SK-N-SH treated with all-trans-retinoic acid at 6 μM for 48 hours (cell line): ENCODE measurements at regions not wholly inside any gene's neighbourhood (a gene's known extent, or its start where the extent isn't known, plus 50 kb on each side); places are given as distances from the start of the nearest gene placed in this dataset.

Source experiments
- ATAC-seq: fragments of 200-7000 bp; cut with Tn5 transposase; 3 replicates; pipeline ENCODE4 v1.9.1; 2020; ENCODE audit warnings: mild to moderate bottlenecking, moderate library complexity
- ARNTL ChIP-seq: fragments of 450-650 bp; formaldehyde crosslinking; IDR thresholded peaks from 2 replicates; pipeline ENCODE4 v1.5.0; 2020; ENCODE audit warnings: low read depth, mild to moderate bottlenecking, moderate library complexity, borderline replicate concordance
- BACH2 ChIP-seq: fragments of 250-450 bp; sonication (Bioruptor Pico); IDR thresholded peaks from 2 replicates; pipeline ENCODE4 v1.9.0; 2021; ENCODE audit warnings: mild to moderate bottlenecking, borderline replicate concordance
- CREB5 ChIP-seq: fragments of 250-450 bp; sonication (Bioruptor Pico); IDR thresholded peaks from 2 replicates; pipeline ENCODE4 v1.5.1; 2020; ENCODE audit warnings: low read depth, mild to moderate bottlenecking, moderate library complexity
- CSDC2 ChIP-seq: fragments of 250-450 bp; sonication (Bioruptor Pico); IDR thresholded peaks from 2 replicates; pipeline ENCODE4 v1.5.0; 2020; ENCODE audit warnings: mild to moderate bottlenecking, moderate library complexity
- CSRNP3 ChIP-seq: fragments of 250-450 bp; sonication (Bioruptor Pico); IDR thresholded peaks from 2 replicates; pipeline ENCODE4 v1.5.1; 2021; ENCODE audit warnings: mild to moderate bottlenecking, moderate library complexity
- ESRRG ChIP-seq: fragments of 250-450 bp; sonication (Bioruptor Pico); IDR thresholded peaks from 2 replicates; pipeline ENCODE4 v1.6.1; 2021; ENCODE audit warnings: mild to moderate bottlenecking
- GLIS3 ChIP-seq: fragments of 250-450 bp; sonication (Bioruptor Pico); IDR thresholded peaks from 2 replicates; pipeline ENCODE4 v1.5.0; 2020; ENCODE audit warnings: mild to moderate bottlenecking, moderate library complexity
- ISL1 ChIP-seq: fragments of 250-450 bp; sonication (Bioruptor Pico); IDR thresholded peaks from 2 replicates; pipeline ENCODE4 v2.1.2; 2022; ENCODE audit warnings: mild to moderate bottlenecking, moderate library complexity
- PPARA ChIP-seq: fragments of 250-450 bp; sonication (Bioruptor Pico); IDR thresholded peaks from 2 replicates; pipeline ENCODE4 v1.5.0; 2020; ENCODE audit warnings: mild to moderate bottlenecking, borderline replicate concordance
- RARB ChIP-seq: fragments of 250-450 bp; sonication (Bioruptor Pico); IDR thresholded peaks from 2 replicates; pipeline ENCODE4 v1.8.0; 2021; ENCODE audit warnings: mild to moderate bottlenecking, moderate library complexity
- SNAI2 ChIP-seq: fragments of 250-450 bp; sonication (Bioruptor Pico); IDR thresholded peaks from 2 replicates; pipeline ENCODE4 v1.5.0; 2020; ENCODE audit warnings: mild to moderate bottlenecking, moderate library complexity
- TCF4 ChIP-seq: fragments of 250-450 bp; sonication (Bioruptor Pico); IDR thresholded peaks from 2 replicates; pipeline ENCODE4 v1.8.0; 2021; ENCODE audit warnings: mild to moderate bottlenecking, moderate library complexity, borderline replicate concordance
- TOX ChIP-seq: fragments of 250-450 bp; sonication (Bioruptor Pico); IDR thresholded peaks from 2 replicates; pipeline ENCODE4 v1.8.0; 2021; ENCODE audit warnings: mild to moderate bottlenecking, moderate library complexity, borderline replicate concordance
- ZC3H10 ChIP-seq: fragments of 250-450 bp; sonication (Bioruptor Pico); IDR thresholded peaks from 2 replicates; pipeline ENCODE4 v1.5.1; 2021; ENCODE audit warnings: mild to moderate bottlenecking, moderate library complexity
- ZFP3 ChIP-seq: fragments of 250-450 bp; sonication (Bioruptor Pico); IDR thresholded peaks from 2 replicates; pipeline ENCODE4 v1.5.0; 2020; ENCODE audit warnings: mild to moderate bottlenecking, moderate library complexity
- ZFP30 ChIP-seq: fragments of 450-650 bp; formaldehyde crosslinking; IDR thresholded peaks from 2 replicates; pipeline ENCODE4 v1.5.0; 2022; ENCODE audit warnings: mild to moderate bottlenecking, moderate library complexity
- ZNF565 ChIP-seq: fragments of 450-650 bp; formaldehyde crosslinking; conservative IDR thresholded peaks from 2 replicates; pipeline ENCODE4 v1.5.0; 2020; ENCODE audit warnings: low read depth, mild to moderate bottlenecking, moderate library complexity
- ZNF70 ChIP-seq: fragments of 450-650 bp; formaldehyde crosslinking; IDR thresholded peaks from 2 replicates; pipeline ENCODE4 v1.5.0; 2020; ENCODE audit warnings: mild to moderate bottlenecking, moderate library complexity
- ZNF8 ChIP-seq: fragments of 450-650 bp; formaldehyde crosslinking; IDR thresholded peaks from 2 replicates; pipeline ENCODE4 v1.5.0; 2020; ENCODE audit warnings: mild to moderate bottlenecking, moderate library complexity
- TF ChIP-seq, protein P1 (sequence below): fragments of 250-450 bp; sonication (Bioruptor Pico); IDR thresholded peaks from 2 replicates; pipeline ENCODE4 v1.5.0; 2020; ENCODE audit warnings: mild to moderate bottlenecking, moderate library complexity
- TF ChIP-seq, protein P2 (sequence below): fragments of 250-450 bp; sonication (Bioruptor Pico); IDR thresholded peaks from 2 replicates; pipeline ENCODE4 v1.8.0; 2020; ENCODE audit warnings: mild to moderate bottlenecking, moderate library complexity, borderline replicate concordance

- TF ChIP-seq ARNTL (CRISPR knock-in tag) (no peak), CREB5 (CRISPR knock-in tag) (no peak), ESRRG (CRISPR knock-in tag) (no peak), PPARA (CRISPR knock-in tag) (no peak), RARB (no peak), ZNF70 (CRISPR knock-in tag) (no peak), ZNF8 (no peak), GLIS3 (no peak), ZC3H10 (CRISPR knock-in tag) (no peak), ZFP30 (no peak), TOX (no peak), ZNF565 (CRISPR knock-in tag) (no peak), CSRNP3 (CRISPR knock-in tag) (no peak)
- ATAC-seq: no peak
Measured at GRCh38 chr2:55116966-55117365, 66.7 kb upstream of the RTN4 start.

- TF ChIP-seq GLIS3: no peak
- TF ChIP-seq, all 23 proteins: peak for 0
- ATAC-seq: no peak
Measured at GRCh38 chr2:55116598-55116964, 66.3 kb upstream of the RTN4 start.

DNA sequence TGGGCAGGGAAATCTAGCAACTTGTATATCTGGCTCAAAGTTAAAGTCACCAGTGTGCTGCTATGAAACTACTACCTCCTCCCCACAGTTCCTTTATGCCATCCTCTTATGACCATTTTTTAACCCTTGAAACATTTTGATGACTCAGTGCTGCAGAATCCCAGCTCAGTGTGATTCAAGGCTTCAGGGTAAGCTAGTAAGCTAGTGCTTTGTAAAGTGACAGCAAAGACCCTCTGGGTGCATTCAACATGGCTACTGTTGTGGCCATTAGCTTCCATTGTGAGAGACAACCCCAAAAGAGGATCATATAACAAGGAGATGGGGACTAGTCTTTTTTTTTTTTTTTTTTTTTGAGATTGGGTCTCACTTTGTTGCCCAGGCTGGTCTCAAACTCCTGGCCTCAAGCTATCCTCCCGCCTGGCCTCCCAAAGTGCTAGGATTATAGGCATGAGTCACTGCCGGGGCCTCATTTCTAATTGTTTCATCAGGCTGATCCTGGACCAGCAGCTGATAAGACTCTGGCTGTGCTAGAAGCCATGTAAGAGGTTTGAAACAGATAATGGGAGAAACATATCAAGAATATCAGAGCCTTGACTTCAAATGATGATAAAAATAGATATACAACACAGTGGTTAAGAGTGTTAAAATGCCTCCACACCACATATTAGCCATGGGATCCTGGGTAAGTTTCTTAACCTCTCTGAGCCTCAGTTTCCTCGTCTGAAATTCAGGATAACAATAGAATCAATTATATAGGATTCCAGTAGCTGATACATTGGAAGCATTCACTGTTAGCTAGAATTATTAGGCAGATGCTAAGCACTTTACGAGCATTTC is 65.7 kb upstream of the RTN4 start:
- no peak for TF ChIP-seq ZFP3 (CRISPR knock-in tag)
- no peak for TF ChIP-seq ISL1 (CRISPR knock-in tag)
- TF ChIP-seq ZNF565 (CRISPR knock-in tag): no peak
- TF ChIP-seq CSRNP3 (CRISPR knock-in tag): no peak
- TF ChIP-seq CSDC2 (CRISPR knock-in tag): no peak
- no peak for TF ChIP-seq TCF4 (CRISPR knock-in tag)
- TF ChIP-seq, protein P1, sequence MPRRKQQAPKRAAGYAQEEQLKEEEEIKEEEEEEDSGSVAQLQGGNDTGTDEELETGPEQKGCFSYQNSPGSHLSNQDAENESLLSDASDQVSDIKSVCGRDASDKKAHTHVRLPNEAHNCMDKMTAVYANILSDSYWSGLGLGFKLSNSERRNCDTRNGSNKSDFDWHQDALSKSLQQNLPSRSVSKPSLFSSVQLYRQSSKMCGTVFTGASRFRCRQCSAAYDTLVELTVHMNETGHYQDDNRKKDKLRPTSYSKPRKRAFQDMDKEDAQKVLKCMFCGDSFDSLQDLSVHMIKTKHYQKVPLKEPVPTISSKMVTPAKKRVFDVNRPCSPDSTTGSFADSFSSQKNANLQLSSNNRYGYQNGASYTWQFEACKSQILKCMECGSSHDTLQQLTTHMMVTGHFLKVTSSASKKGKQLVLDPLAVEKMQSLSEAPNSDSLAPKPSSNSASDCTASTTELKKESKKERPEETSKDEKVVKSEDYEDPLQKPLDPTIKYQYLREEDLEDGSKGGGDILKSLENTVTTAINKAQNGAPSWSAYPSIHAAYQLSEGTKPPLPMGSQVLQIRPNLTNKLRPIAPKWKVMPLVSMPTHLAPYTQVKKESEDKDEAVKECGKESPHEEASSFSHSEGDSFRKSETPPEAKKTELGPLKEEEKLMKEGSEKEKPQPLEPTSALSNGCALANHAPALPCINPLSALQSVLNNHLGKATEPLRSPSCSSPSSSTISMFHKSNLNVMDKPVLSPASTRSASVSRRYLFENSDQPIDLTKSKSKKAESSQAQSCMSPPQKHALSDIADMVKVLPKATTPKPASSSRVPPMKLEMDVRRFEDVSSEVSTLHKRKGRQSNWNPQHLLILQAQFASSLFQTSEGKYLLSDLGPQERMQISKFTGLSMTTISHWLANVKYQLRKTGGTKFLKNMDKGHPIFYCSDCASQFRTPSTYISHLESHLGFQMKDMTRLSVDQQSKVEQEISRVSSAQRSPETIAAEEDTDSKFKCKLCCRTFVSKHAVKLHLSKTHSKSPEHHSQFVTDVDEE (CRISPR knock-in tag): no peak
- no peak for TF ChIP-seq BACH2 (CRISPR knock-in tag)
- TF ChIP-seq TOX: no peak
- no peak for TF ChIP-seq ESRRG (CRISPR knock-in tag)
- no peak for TF ChIP-seq CREB5 (CRISPR knock-in tag)
- no peak for TF ChIP-seq ZNF70 (CRISPR knock-in tag)
- no peak for TF ChIP-seq ZFP30
- no peak for TF ChIP-seq SNAI2 (CRISPR knock-in tag)
- TF ChIP-seq PPARA (CRISPR knock-in tag): no peak
- TF ChIP-seq ZC3H10 (CRISPR knock-in tag): no peak
- TF ChIP-seq, protein P2, sequence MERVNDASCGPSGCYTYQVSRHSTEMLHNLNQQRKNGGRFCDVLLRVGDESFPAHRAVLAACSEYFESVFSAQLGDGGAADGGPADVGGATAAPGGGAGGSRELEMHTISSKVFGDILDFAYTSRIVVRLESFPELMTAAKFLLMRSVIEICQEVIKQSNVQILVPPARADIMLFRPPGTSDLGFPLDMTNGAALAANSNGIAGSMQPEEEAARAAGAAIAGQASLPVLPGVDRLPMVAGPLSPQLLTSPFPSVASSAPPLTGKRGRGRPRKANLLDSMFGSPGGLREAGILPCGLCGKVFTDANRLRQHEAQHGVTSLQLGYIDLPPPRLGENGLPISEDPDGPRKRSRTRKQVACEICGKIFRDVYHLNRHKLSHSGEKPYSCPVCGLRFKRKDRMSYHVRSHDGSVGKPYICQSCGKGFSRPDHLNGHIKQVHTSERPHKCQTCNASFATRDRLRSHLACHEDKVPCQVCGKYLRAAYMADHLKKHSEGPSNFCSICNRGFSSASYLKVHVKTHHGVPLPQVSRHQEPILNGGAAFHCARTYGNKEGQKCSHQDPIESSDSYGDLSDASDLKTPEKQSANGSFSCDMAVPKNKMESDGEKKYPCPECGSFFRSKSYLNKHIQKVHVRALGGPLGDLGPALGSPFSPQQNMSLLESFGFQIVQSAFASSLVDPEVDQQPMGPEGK: no peak
- TF ChIP-seq ZNF8: no peak
- ATAC-seq: peak; percentile 44
